ENCODE measurements at regions not wholly inside any gene's neighbourhood (a gene's known extent, or its start where the extent isn't known, plus 50 kb on each side); places are given as distances from the start of the nearest gene placed in this dataset.
A peak's percentile ranks its signal among the peaks of the same experiment; 100 is the strongest.

- no peaks in the 10 kb centered on the region for H3K9me3 ChIP-seq (ENCODE audit: control insufficient read depth, low read depth, low read length)
- H3K9me1 ChIP-seq (ENCODE audit: control insufficient read depth, extremely low read depth, insufficient read depth, low read length) = no peaks in the 10 kb centered on the region
- H3K4me2 ChIP-seq (ENCODE audit: control insufficient read depth, extremely low read depth, insufficient read depth, low read depth, low read length) = no peak overlapping the region
- H2AFZ ChIP-seq (ENCODE audit: control insufficient read depth, low read length) = no peak overlapping the region
- no peaks in the 10 kb centered on the region for H3K79me2 ChIP-seq (ENCODE audit: control insufficient read depth, insufficient read depth, low read length)
- no peak for TF ChIP-seq CTCF (optimal IDR thresholded peaks at IDR 0.05 in 1 of 3, IDR thresholded peaks at IDR 0.05 in 1 of 3, conservative IDR thresholded peaks at IDR 0.05 in 1 of 3; ENCODE audit: extremely low read depth in 1 of 3, insufficient read depth in 2 of 3, low read length in 3 of 3)
- no peak for TF ChIP-seq EZH2 (IDR thresholded peaks at IDR 0.05; ENCODE audit: low read length)
- H3K27me3 ChIP-seq (ENCODE audit: control insufficient read depth, extremely low read depth, insufficient read depth, low read length) = no peaks in the 10 kb centered on the region
- H3K27ac ChIP-seq (ENCODE audit: control insufficient read depth, insufficient read depth, low read length) = no peak overlapping the region
- no peak overlapping the region for H3K9ac ChIP-seq (ENCODE audit: control insufficient read depth, extremely low read depth, insufficient read depth, low read length)
- dilution Hi-C loops (cut with MboI; ENCODE audit: extremely low pct_ligation_motif_present, low sequenced_read_pairs) = loop anchor here (25.0 kb wide), 1 partner anchor 222 kb away; the partner anchor contains the start of gene MFAP3L
- no peaks in the 10 kb centered on the region for H4K20me1 ChIP-seq (ENCODE audit: control insufficient read depth, extremely low read depth, insufficient read depth, low read length)
- H3K4me3 ChIP-seq (ENCODE audit: control insufficient read depth in 2 of 3, extremely low read depth in 1 of 3, insufficient read depth in 2 of 3, low read depth in 1 of 3, low read length in 3 of 3) = no peak overlapping the region
- FAIRE-seq (peak; percentile 78), DNase-seq (ENCODE audit: low read depth, low spot score) (no peak)
- H3K4me1 ChIP-seq (ENCODE audit: control insufficient read depth, extremely low read depth, insufficient read depth, low read length) = no peaks in the 10 kb centered on the region
- H3K36me3 ChIP-seq (ENCODE audit: control insufficient read depth in 2 of 2, extremely low read depth in 1 of 2, insufficient read depth in 2 of 2, low read length in 2 of 2) = no peaks in the 10 kb centered on the region
Measured at GRCh38 chr4:169815606-169816005, 57.9 kb upstream of the HPF1 start.

GRCh38 chr4:169811476-169811875 lies 53.7 kb upstream of the HPF1 start:
- H4K20me1 ChIP-seq (ENCODE audit: control insufficient read depth, extremely low read depth, insufficient read depth, low read length) = no peaks in the 10 kb centered on the region
- TF ChIP-seq EZH2 (IDR thresholded peaks at IDR 0.05; ENCODE audit: low read length) (no peak), CTCF (optimal IDR thresholded peaks at IDR 0.05 in 1 of 3, IDR thresholded peaks at IDR 0.05 in 1 of 3, conservative IDR thresholded peaks at IDR 0.05 in 1 of 3; ENCODE audit: extremely low read depth in 1 of 3, insufficient read depth in 2 of 3, low read length in 3 of 3) (no peak)
- no peaks in the 10 kb centered on the region for H3K9me3 ChIP-seq (ENCODE audit: control insufficient read depth, low read depth, low read length)
- dilution Hi-C loops (cut with MboI; ENCODE audit: extremely low pct_ligation_motif_present, low sequenced_read_pairs) = loop anchor here (25.0 kb wide), 1 partner anchor 226 kb away; the partner anchor contains the start of gene MFAP3L
- no peak overlapping the region for H3K4me2 ChIP-seq (ENCODE audit: control insufficient read depth, extremely low read depth, insufficient read depth, low read depth, low read length)
- DNase-seq (ENCODE audit: low read depth, low spot score) (no peak), FAIRE-seq (no peak)
- no peaks in the 10 kb centered on the region for H3K4me1 ChIP-seq (ENCODE audit: control insufficient read depth, extremely low read depth, insufficient read depth, low read length)
- no peaks in the 10 kb centered on the region for H3K36me3 ChIP-seq (ENCODE audit: control insufficient read depth in 2 of 2, extremely low read depth in 1 of 2, insufficient read depth in 2 of 2, low read length in 2 of 2)
- H3K27me3 ChIP-seq (ENCODE audit: control insufficient read depth, extremely low read depth, insufficient read depth, low read length) = no peaks in the 10 kb centered on the region
- H3K4me3 ChIP-seq (ENCODE audit: control insufficient read depth in 2 of 3, extremely low read depth in 1 of 3, insufficient read depth in 2 of 3, low read depth in 1 of 3, low read length in 3 of 3) = no peak overlapping the region
- H3K9ac ChIP-seq (ENCODE audit: control insufficient read depth, extremely low read depth, insufficient read depth, low read length) = no peak overlapping the region
- no peaks in the 10 kb centered on the region for H3K79me2 ChIP-seq (ENCODE audit: control insufficient read depth, insufficient read depth, low read length)
- H3K9me1 ChIP-seq (ENCODE audit: control insufficient read depth, extremely low read depth, insufficient read depth, low read length) = no peaks in the 10 kb centered on the region
- H3K27ac ChIP-seq (ENCODE audit: control insufficient read depth, insufficient read depth, low read length) = no peak overlapping the region
- no peak overlapping the region for H2AFZ ChIP-seq (ENCODE audit: control insufficient read depth, low read length)

All from keratinocyte (primary cell).